Type B pancreatic cell (in vitro differentiated cells): ENCODE measurements at regions not wholly inside any gene's neighbourhood (a gene's known extent, or its start where the extent isn't known, plus 50 kb on each side); places are given as distances from the start of the nearest gene placed in this dataset.

ENCODE experiments used
- DNase-seq: peaks from one replicate; pipeline ENCODE4 v3.0.0; 2021; ENCODE audit warnings: mixed read lengths; ENCODE audit not compliant: unreplicated experiment; ENCODE audit errors: extremely low spot score
- H3K27ac Mint-ChIP-seq: 2 replicates; pipeline ENCODE4 v1.8.0; 2021; ENCODE audit warnings: mild to moderate bottlenecking, mixed read lengths
- H3K27me3 Mint-ChIP-seq: 2 replicates; pipeline ENCODE4 v1.8.0; 2021; ENCODE audit warnings: mixed read lengths
- H3K36me3 Mint-ChIP-seq: 2 replicates; pipeline ENCODE4 v1.8.0; 2021; ENCODE audit warnings: mixed read lengths
- H3K4me1 Mint-ChIP-seq: one replicate; pipeline ENCODE4 v1.8.0; 2021; ENCODE audit warnings: mixed read lengths; ENCODE audit not compliant: unreplicated experiment
- H3K4me3 Mint-ChIP-seq: 2 replicates; pipeline ENCODE4 v1.8.0; 2021; ENCODE audit warnings: mild to moderate bottlenecking, mixed read lengths
- H3K9me3 Mint-ChIP-seq: 2 replicates; pipeline ENCODE4 v1.8.0; 2021; ENCODE audit warnings: mixed read lengths
- TF ChIP-seq, protein P1 (sequence below): fragments of 200-600 bp; sonication (generic); conservative IDR thresholded peaks from 2 replicates; pipeline ENCODE4 v1.5.0; 2021; ENCODE audit warnings: antibody characterized with exemption, mild to moderate bottlenecking

DNA sequence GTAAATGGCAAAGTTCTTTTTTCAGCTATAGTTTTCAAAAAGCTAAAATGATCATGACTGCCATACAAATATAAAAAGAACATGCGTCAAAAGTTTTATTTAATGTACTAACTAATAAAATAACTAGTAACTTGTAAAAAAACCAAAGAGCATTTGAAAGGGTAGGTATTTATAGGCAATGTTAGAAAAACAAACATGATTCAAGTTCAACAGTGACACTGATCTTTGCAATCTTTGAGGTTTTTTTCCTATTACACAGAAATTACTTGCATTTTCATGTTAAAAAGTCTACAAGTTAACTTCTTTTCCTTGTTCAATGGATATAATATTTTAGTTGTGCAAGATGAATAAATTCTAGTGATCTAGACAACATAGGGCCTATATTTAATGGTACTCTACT is 72.3 kb upstream of the GRID2 start:
- TF ChIP-seq, protein P1, sequence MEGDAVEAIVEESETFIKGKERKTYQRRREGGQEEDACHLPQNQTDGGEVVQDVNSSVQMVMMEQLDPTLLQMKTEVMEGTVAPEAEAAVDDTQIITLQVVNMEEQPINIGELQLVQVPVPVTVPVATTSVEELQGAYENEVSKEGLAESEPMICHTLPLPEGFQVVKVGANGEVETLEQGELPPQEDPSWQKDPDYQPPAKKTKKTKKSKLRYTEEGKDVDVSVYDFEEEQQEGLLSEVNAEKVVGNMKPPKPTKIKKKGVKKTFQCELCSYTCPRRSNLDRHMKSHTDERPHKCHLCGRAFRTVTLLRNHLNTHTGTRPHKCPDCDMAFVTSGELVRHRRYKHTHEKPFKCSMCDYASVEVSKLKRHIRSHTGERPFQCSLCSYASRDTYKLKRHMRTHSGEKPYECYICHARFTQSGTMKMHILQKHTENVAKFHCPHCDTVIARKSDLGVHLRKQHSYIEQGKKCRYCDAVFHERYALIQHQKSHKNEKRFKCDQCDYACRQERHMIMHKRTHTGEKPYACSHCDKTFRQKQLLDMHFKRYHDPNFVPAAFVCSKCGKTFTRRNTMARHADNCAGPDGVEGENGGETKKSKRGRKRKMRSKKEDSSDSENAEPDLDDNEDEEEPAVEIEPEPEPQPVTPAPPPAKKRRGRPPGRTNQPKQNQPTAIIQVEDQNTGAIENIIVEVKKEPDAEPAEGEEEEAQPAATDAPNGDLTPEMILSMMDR, result no peak
- no peaks in the 10 kb centered on the region for H3K4me1 Mint-ChIP-seq
- no peaks in the 10 kb centered on the region for H3K9me3 Mint-ChIP-seq
- no peak overlapping the region for H3K27ac Mint-ChIP-seq
- no peak for DNase-seq
- H3K4me3 Mint-ChIP-seq, result no peak overlapping the region
- peaks cover 2% of the 10 kb centered on the region for H3K27me3 Mint-ChIP-seq
- no peaks in the 10 kb centered on the region for H3K36me3 Mint-ChIP-seq

- Mint-ChIP-seq H3K27me3 (peaks cover 2% of the 10 kb centered on the region), H3K36me3 (no peaks in the 10 kb centered on the region), H3K9me3 (no peaks in the 10 kb centered on the region), H3K4me3 (no peak overlapping the region), H3K4me1 (no peaks in the 10 kb centered on the region), H3K27ac (no peak overlapping the region)
- DNase-seq, result no peak
- TF ChIP-seq, protein P1, result no peak
Observed at GRCh38 chr4:92232566-92232965, 71.2 kb upstream of the GRID2 start.

GRCh38 chr4:92234393-92235176 is 69.2 kb upstream of the GRID2 start:
- H3K27ac Mint-ChIP-seq, result no peak overlapping the region
- no peaks in the 10 kb centered on the region for H3K4me1 Mint-ChIP-seq
- no peaks in the 10 kb centered on the region for H3K9me3 Mint-ChIP-seq
- no peak overlapping the region for H3K4me3 Mint-ChIP-seq
- H3K36me3 Mint-ChIP-seq, result no peaks in the 10 kb centered on the region
- no peak for DNase-seq
- TF ChIP-seq, protein P1, result no peak
- peaks cover 5% of the 10 kb centered on the region for H3K27me3 Mint-ChIP-seq

- H3K27ac Mint-ChIP-seq, result no peak overlapping the region
- H3K27me3 Mint-ChIP-seq, result peaks cover 5% of the 10 kb centered on the region
- no peaks in the 10 kb centered on the region for H3K9me3 Mint-ChIP-seq
- TF ChIP-seq, protein P1, result no peak
- H3K4me1 Mint-ChIP-seq, result no peaks in the 10 kb centered on the region
- no peak overlapping the region for H3K4me3 Mint-ChIP-seq
- no peak for DNase-seq
- no peaks in the 10 kb centered on the region for H3K36me3 Mint-ChIP-seq
Observed at GRCh38 chr4:92235731-92236130, 68.0 kb upstream of the GRID2 start.

DNA sequence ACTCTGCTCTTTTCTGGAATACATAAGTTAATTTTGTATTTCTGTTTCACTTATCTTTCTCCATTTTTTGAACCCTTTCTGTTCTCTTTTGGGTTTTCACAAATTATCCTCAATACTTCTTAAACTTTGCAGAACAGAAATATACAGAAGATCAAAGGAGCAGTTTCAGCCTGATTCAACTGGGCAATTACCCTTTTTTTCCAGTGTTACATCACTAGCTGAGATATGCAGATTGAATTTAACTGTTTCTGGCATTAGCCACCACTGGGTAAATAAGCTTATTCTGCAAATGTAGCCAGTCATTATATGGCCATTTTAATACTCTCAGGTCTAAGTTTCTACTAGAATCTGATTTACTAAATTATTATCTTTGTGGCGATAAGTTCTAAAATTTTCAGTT is 66.9 kb upstream of the GRID2 start:
- H3K9me3 Mint-ChIP-seq, result no peaks in the 10 kb centered on the region
- TF ChIP-seq, protein P1, result no peak
- H3K27ac Mint-ChIP-seq, result no peak overlapping the region
- H3K27me3 Mint-ChIP-seq, result peaks cover 5% of the 10 kb centered on the region
- no peaks in the 10 kb centered on the region for H3K4me1 Mint-ChIP-seq
- H3K4me3 Mint-ChIP-seq, result no peak overlapping the region
- no peaks in the 10 kb centered on the region for H3K36me3 Mint-ChIP-seq
- DNase-seq, result no peak
